Stimulated activated CD4-positive, alpha-beta T cell treated with anti-CD3 and anti-CD28 coated beads, Interleukin-1b, Interleukin-23, amount 100 ng/mL, for 24 hours (primary cell): ENCODE measurements at regions not wholly inside any gene's neighbourhood (a gene's known extent, or its start where the extent isn't known, plus 50 kb on each side); places are given as distances from the start of the nearest gene placed in this dataset.

Experiments
- DNase-seq, 4 experiments: peaks; one replicate each; pipeline ENCODE4 v3.0.0-alpha.2; 2020; ENCODE audit warnings: low read depth in 4 of 4, low spot score in 1 of 4

- no peak for DNase-seq
These were observed 276.6 kb upstream of the GATB start for GRCh38 chr4:152037435-152037834.

DNA sequence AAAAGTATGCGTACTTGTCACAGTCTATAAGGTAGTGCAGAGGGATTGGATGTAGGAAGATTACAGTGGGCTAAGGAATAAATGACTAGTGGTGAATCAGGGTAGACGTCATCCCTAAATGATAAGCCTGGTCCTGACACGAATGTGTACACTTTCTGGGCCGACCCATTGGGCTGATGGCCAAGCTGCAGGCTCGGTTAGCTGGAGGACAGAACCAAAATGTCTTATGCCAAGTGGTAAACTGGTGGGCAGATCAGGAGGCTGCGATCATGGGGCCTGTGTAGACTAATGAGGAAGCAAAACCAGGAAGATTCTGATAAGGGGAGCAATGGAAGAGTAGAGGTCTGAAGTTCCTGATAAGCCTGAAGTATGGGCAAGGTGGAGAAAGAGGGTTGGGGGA, 272.8 kb upstream of the GATB start:
- no peak for DNase-seq

GRCh38 chr4:152032722-152033131, 271.9 kb upstream of the GATB start:
- DNase-seq: no peak

- DNase-seq: no peak
These were observed 268.8 kb upstream of the GATB start for GRCh38 chr4:152029631-152030030.

DNA sequence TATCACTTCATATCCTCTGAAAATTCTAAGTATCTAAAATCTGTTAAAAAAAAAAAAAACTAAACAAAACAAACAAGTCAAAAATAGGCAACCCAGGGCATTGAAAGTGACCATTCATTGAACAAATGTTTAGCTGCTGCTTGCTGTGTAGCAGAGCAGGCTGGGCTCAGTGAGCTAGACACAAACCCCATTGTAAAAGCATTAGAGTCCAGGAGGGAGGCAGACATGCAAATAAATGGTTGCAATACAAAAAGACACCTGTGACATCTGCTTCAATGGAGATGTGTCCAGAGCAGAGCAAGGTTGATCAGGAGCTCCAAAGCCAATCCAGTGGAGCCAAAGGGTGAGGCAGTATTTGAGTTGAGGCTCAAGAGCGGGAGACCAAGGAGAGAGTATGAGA, 267.3 kb upstream of the GATB start:
- no peak for DNase-seq

DNA sequence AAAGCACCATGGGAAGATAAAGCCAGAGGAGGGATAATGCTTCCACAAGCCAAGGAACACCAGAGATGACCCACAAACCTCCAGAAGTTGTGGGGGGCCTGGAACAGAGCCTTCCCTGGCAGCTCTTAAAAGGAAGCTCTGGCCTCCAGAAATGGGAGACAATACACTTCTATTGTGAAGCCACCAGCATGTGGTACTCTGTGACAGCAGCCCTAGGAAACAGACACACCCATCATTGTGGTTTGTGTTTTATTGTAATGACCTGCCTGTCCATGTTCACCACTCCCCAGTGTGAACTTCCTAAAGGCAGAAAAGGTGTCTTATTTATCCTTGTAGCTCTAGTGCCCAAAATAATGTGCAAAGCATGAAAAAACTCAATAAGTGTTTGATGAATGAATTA, 264.1 kb upstream of the GATB start:
- DNase-seq: no peak

DNA sequence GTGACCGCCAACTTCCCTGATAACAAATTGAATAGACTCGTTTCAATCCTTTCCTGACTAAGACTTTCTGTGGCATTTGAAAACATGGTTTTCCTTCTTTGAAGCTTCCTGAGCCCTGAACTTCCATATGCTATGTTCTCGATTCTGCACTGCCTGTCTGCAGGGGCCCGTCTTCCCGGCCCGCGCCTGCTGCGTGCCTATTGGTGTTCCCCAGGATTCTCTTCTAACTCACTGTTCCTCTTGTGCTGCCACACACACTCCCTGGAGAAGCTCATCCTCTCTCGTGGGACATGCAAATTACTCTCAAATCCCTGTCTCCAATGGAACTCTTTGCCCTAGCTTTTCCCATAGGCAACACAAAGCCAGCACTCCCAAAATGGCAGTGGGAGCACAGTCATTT, 262.9 kb upstream of the GATB start:
- no peak for DNase-seq

DNA sequence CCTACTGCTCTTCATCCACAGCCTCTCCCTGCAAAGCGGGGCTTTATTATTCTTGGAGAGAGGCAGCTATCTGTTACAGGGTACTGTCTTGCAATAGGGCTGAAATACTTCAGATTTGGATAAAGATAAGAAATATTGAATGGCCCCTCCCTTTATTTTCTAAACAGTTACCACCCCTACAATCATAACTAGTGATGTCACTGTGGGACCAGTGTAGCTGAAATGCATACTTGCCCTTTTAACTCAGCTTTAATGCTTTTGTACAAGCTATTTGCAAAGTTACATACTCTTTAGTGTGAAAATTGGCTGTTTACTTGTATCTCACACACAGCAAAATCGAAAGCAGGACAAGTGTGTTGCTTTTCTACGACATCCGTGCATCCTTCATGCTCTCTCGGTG, 261.7 kb upstream of the GATB start:
- DNase-seq: no peak

- DNase-seq: no peak
These were observed 261.1 kb upstream of the GATB start for GRCh38 chr4:152021788-152022438.

DNA sequence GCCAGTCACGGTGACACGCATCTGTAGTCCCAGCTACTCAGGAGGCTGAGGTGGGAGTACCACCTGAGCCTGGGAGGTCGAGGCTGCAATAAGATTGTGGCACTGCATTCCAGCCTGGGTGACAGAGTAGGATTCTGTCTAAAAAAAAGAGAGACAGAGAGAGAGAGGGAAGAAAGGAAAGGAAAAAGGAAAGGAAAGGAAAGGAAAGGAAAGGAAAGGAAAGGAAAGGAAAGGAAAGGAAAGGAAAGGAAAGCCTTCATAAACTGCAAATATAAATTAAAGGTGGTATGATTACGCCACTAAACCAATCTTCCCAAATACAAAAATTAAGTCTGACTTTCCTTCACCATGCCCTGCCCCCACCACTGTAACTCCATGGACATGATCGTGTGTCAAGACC, 259.3 kb upstream of the GATB start:
- no peak for DNase-seq

GRCh38 chr4:152016303-152016620, 255.5 kb upstream of the GATB start:
- DNase-seq: no peak

GRCh38 chr4:152015597-152016302, 254.9 kb upstream of the GATB start:
- no peak for DNase-seq

- DNase-seq: peak in 3 of 4 experiments; percentile 9 to 32 (median 23)
These were observed 253.5 kb upstream of the GATB start for GRCh38 chr4:152014280-152014679.

GRCh38 chr4:152011469-152011868, 250.7 kb upstream of the GATB start:
- no peak for DNase-seq

DNA sequence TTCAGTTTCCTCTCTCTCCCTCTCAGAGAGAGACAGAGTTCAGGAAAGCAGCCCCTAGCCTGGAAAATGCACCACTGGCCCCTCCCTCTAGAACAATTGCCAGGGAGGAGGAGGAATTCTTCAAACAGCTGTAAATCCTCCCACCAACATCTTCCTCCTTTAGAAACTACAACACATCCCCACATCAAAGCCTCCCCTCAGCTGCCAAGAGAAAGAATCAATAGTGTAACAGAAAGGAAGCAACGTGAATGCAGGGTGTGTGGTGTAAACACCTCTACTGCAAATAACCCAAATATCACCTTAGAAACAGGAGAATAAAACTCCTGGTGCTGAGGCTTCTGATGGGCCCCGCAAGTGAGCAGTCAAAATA, 249.9 kb upstream of the GATB start:
- no peak for DNase-seq

DNA sequence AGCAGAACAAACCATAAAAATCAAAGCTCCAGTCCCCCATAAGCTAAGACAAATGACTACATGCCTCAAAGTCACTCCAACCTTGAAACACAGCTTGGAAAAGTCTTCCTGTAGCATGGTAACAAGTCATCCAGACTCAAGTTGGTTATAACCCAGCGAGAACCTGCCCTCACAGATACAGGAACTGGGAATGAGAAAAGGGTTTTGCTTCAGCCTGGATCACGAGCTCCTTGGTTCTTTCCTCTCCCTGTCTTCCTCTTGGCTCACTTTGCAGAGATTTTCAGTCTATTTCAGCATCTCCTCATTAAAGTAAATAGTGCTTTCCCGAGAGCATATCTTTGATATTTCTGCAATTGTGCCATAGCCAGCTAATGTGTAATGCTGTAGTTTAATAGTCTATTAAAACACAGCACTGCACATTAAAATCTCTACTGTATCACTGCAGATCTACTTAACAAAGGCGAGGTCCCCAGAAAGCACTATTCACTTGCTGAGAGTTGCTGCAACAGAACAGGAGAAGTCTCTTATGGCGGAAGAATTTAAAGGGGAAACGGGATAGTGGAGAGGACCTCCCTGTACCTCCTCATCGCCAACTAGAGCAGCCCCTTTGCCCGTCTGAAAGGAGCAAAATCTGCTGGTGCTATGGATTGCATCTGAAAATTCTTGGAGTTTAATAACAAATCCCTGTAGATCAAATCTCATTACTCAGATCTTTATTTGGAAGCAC, 249.3 kb upstream of the GATB start:
- no peak for DNase-seq

DNA sequence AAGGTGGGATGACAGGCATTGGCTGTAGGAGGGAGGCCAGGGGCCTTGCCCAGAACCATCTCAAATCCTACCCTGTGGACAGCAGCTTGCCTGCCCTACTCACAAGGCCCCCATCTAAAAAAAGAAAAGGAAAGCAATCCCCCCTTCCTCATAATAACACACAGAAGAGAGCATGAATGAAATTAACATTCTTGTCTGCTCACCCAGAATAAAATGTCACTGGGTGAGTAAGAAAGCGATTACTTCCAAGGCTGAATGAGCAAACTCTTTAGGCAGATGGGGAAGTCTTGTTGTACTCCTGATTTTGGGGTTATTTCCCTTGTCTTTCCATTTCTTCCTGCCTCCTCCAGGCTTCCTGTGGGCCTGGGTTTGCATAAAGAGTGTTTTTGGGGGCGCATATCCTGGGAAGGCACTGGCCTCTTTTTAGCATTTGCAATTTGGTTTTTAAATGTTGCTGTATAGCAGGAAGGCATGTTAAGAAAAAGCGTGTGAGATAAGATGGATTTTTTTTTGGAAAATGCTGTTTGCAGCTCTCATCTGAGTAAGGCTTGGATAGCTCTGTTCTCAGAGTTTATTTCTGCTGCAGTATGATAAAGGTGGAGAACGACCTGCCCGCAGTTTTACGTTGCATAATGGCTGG, 248.3 kb upstream of the GATB start:
- no peak for DNase-seq

DNA sequence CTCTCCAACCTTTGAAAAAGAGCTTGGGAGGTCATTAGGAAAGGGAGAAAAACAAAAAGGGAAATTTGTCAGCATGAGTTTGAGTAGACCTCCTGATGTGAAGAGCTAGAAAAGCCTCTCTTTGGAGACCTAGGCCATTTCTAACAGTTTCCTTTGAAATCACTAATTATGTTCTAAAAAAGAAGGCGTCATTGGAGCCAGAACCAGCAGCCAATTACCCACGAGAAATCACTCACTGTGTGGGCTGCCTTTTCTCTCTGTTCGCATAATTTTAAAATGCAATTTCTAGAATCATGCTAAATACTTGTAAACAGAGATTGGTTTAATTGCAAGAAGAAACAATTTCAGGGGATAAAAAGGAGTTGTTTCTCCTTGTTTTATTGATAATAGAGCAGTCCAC, 246.3 kb upstream of the GATB start:
- DNase-seq: no peak

- no peak for DNase-seq
These were observed 244.0 kb upstream of the GATB start for GRCh38 chr4:152004801-152005200.

GRCh38 chr4:152000518-152000917, 239.7 kb upstream of the GATB start:
- DNase-seq: no peak

GRCh38 chr4:151998723-151999122, 237.9 kb upstream of the GATB start:
- DNase-seq: no peak

DNA sequence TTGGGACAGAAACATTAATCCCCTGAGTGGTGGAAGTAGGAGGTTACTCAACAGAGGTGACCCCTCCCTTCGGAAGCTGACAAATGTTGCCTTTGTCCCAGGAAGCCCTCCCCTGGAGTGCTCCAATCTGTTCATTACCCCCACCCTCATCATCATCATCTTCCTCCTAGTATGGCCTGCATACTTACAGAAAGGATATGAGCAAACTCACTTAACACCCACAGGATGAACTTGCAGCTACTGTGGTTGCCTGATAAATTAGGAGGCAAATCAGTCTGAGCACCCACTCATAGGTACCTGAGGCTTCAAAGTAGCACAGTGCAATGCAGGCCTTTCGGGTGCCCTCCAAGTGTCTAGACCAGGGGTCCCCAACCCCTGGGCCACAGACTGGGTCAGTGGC, 236.7 kb upstream of the GATB start:
- no peak for DNase-seq
